22Rv1 (cell line): ENCODE measurements at regions not wholly inside any gene's neighbourhood (a gene's known extent, or its start where the extent isn't known, plus 50 kb on each side); places are given as distances from the start of the nearest gene placed in this dataset.
A peak's percentile ranks its signal among the peaks of the same experiment; 100 is the strongest.

ENCODE experiments used
- H3K27ac ChIP-seq: fragments of 450-650 bp; 2 replicates; pipeline ENCODE4 v1.5.1; 2017
- CTCF ChIP-seq: fragments of 450-650 bp; IDR thresholded peaks from 2 replicates; pipeline ENCODE4 v1.5.1; 2017; ENCODE audit warnings: mild to moderate bottlenecking
- ZFX ChIP-seq: fragments of 450-650 bp; IDR thresholded peaks from 2 replicates; pipeline ENCODE4 v1.6.1; 2017; ENCODE audit warnings: antibody characterized with exemption, borderline replicate concordance

- H3K27ac ChIP-seq: no peak overlapping the region
- TF ChIP-seq CTCF (peak; percentile 45), ZFX (no peak)
Observed at GRCh38 chr17:5705081-5705875, 121.0 kb upstream of the NLRP1 start.

- TF ChIP-seq CTCF: no peak
- no peak for TF ChIP-seq ZFX
Observed at GRCh38 chr17:5705876-5706576, 121.7 kb upstream of the NLRP1 start.

GRCh38 chr17:5706577-5707210, 122.4 kb upstream of the NLRP1 start:
- no peak overlapping the region for H3K27ac ChIP-seq
- TF ChIP-seq CTCF (peak; percentile 82), ZFX (no peak)

More at GRCh38 chr17:5705876-5706576, 121.7 kb upstream of the NLRP1 start:
- H3K27ac ChIP-seq: no peak overlapping the region

GRCh38 chr17:5707482-5707881, 123.2 kb upstream of the NLRP1 start:
- TF ChIP-seq ZFX (no peak), CTCF (no peak)

GRCh38 chr17:5708344-5708743, 124.0 kb upstream of the NLRP1 start:
- TF ChIP-seq CTCF (no peak), ZFX (no peak)
- no peak overlapping the region for H3K27ac ChIP-seq

More at GRCh38 chr17:5707482-5707881, 123.2 kb upstream of the NLRP1 start:
- H3K27ac ChIP-seq: no peak overlapping the region

- no peak for TF ChIP-seq CTCF
- no peak for TF ChIP-seq ZFX
- no peak overlapping the region for H3K27ac ChIP-seq
Observed at GRCh38 chr17:5711344-5711743, 127.0 kb upstream of the NLRP1 start.
